Right kidney (tissue), 1 donor: ENCODE measurements at regions not wholly inside any gene's neighbourhood (a gene's known extent, or its start where the extent isn't known, plus 50 kb on each side); places are given as distances from the start of the nearest gene placed in this dataset.

Source experiments
- DNase-seq: peaks from one replicate; pipeline ENCODE4 v3.0.0-alpha.2; 2016

DNA sequence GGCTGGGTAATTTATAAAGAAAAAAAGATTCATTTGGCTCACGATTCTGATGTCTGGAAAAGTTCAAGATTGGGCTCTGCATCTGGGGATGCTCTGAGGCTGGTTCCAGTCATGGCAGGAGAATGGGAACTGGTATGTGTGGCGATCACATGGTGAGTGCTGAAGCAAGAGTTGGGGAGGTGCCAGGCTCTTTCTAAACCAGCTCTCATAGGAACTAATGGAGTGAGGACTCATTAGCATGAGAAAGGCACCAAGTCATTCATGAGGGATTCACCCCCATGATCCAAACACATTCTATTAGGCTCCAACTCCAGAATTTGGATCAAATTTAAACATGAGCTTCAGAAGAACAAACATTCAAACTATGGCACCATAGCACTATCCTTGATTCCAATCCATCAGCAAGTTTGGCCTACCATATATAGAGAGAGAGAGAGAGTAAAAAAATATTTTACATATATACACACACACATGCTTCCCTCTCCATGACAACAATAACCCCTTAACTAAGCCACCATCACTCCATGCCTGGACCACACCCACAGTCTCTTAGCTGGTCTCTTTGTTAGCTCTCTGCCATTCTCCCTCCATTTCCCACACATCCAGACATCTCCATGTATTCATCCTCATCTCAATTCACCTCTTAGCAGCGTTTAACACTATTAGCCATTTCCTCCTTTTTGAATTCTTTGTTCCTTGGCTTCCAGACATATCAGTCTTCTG is 57.9 kb downstream of the NPY start:
- DNase-seq = no peak

DNA sequence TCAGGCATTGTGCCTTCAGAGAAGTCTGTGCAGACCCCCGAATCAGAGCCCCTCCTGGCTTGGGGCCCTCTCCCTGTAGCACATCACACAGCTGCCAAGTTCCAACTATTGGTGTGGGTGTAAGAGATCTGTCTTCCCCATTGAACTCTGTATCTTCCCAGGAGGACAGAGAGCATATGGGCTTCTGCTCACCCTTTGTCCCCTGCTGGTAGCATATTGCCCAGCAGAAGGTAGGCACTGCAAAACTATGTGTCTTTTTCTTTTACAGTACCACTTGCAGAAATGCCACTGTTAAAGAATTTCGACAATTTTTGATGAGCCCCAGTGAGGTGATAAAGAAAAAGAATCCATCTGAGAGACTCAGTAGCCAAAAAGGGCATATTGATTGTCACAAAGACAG is 59.6 kb downstream of the NPY start:
- DNase-seq = no peak

DNA sequence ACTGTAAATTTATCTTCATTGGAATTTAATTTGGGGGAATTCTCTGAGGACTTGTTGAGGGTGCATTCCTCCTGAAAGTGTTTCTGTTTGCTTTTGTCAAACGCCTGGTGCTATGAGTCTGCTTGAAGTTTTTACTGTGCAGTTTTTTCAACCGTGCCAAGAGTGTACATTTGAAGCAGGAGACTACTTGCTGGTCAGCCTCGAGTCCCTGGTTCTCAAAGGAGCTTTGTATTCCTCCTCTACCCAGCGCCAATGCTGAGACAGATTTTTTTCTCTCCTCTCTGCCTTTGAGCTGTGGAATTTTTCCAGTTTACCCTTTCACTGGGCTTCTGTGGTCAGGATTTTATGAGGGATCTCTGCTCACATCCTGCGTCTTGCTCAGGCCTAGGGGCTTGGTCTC is 62.1 kb downstream of the NPY start:
- no peak for DNase-seq

DNA sequence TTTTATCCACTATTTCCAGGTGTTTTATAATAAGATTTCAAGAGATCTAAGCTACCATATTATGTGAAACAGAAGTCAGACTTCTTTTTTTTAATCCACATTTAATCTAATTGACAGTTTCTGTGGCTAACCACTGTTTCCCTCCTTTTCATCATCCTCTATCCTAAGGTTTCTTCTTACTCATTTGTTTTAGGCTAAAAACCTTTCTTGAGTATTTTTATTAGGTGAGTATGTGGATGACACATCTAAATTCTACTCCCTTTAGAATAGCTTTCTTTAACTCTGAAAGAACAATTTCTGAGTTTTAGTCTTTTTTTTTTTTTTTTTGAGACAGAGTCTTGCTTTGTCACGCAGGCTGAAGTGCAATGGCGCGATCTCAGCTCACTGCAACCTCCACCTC is 62.7 kb downstream of the NPY start:
- no peak for DNase-seq

DNA sequence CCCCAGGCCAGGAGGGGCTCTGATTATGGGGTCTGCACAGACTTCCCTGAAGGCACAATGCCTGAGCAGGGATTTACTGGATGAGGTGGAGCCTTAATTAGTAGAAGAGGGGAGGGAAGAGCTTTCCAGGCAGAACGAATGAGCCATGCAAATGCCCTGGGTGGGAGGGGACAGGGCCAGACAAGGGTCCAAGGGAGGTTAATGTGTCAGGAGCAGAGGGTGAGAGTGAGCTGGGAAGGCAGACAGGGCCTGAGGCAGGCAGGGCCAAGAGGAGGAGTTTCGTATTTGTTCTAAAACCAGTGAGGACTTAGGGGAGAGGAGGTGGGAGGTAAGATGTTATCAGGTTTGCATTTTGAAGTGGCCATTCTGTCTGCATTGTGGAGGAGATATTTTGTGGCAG is 65.3 kb downstream of the NPY start:
- no peak for DNase-seq

DNA sequence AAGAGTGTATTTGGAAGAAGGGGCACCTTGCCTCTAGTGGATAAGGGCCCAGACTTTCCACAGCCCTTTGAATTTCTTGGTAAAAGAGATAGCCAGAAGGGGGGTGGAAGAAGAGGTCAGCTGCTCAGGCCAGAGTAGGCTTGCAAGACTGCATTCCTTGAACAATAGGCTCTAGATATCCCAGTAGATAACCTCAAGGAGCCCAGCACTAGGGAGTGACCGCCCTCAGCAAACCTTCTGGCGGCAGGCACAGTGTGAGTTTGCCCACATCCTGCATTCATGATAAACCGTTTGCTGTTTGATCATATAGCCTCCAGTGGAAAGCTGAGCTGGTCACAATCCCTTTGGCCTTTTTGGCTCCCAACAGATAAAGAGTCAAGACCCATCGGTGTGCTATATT is 70.5 kb downstream of the NPY start:
- DNase-seq = no peak

DNA sequence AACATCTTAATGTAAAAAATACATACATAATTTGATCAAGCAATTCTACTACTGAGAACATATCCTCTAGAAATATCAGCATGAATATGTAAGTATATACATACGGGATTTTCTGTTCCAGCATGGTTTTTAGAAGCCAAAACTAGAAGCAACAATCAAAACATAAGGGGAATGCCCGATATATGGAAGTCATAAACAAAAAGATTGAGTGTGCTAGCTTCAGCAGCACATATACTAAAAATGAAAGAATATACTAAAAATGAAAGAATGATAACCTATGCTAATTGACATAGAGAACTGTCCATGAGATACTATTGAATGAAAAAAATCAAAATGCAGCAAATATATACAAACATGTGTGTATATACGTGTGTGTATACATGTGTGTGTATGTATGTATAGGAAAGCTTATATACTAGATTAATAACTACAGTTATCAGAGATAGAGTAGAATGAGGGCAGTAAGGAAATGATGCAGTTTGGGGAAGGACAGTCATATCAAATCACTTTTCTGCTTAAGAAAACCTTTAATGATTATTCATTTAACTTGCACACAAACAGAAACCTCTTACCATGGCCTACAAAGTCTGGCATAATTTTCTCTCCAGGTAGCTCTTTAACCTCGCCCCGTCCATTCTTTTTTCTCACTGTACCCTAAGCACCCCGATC is 72.9 kb downstream of the NPY start:
- DNase-seq = no peak

DNA sequence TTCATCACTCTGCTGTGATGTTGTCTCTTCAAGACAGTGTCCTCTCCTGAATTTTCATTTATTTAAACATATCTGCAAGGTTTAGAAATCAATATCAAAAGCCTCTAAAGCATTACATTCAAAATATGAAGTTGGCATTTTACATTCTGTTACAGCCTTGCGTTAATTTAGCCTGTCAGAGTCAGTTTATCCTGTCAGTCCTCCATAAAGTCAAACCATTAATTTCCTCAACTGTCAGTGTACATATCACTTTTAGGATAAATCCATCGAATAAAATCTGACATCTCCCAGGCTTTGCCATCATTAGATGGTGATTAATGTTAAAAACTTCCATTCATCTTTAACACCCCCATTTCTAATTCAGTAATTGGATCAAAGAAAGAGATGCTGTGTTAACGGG is 77.0 kb downstream of the NPY start:
- no peak for DNase-seq

DNA sequence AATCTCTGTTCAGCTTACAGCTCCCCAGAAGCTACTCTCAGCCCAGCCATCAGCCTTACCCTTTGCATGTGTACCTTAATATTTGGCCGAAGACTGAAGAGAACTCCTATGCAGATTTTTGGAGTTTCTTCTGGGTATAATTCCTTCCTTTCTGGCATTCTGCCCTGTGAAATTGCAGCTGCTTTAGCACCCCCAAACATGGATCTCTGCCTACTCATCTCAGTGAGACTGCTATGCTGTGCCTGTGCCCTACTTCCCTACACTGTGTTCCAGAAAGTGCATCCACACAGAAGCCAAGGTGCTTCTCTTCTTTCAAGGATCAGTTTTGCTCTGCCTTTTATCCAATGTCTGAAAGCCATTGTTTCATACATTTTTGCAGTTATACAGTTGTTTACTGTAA is 81.6 kb downstream of the NPY start:
- no peak for DNase-seq

DNA sequence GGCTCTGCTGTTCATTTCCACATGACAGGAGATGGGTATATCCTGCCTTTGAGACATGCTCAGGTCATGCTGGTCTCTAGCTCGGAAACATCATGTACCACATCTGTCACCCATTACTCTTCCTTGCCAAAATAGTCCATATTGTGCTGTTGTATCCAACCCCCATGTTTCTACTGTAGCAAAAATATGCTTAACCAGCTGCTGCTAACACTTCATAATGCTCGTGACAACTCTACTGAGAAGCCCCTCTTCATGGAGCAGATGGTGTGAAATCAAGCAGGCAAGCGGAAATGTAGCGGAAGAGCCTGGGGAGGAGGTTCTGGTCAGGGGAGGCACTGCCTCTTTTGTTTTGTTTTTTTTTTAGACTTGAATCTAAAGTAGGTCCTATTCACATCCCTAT is 82.9 kb downstream of the NPY start:
- DNase-seq = no peak

DNA sequence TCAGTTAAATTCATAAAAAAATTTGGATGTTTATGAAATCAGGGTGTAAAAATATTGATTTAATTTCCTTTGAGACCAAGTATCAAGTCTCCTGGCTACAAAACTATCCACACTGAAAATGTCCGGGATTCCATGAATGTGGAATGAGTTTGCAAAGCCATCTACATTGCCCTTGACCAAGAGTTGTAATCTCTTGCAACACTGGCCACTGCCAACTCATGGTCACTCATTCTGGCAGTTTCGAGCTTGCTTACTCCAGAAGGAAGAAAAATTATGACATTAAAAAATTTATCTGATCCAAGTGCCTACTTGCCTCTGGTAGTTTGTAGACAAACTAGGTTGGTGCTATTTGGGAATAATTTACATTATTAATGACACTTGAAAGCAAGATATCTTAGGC is 84.2 kb downstream of the NPY start:
- DNase-seq = no peak

DNA sequence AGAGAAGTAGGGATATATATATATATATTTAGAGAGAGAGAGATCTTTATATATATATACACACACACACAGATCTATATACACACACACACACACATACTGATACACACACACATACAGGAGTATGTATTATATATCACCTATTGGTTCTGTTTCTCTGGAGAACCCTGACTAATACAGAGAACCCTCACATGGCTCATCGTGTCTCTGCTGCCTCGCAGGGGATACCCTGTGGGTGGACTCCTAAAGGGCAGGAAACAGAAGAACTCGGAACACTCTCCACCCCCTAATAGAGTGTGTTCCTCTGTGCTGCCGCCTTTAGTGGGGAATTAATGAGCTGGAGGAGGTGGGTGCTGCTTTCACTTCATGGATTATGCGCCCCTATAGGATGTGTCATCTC is 86.6 kb downstream of the NPY start:
- no peak for DNase-seq

DNA sequence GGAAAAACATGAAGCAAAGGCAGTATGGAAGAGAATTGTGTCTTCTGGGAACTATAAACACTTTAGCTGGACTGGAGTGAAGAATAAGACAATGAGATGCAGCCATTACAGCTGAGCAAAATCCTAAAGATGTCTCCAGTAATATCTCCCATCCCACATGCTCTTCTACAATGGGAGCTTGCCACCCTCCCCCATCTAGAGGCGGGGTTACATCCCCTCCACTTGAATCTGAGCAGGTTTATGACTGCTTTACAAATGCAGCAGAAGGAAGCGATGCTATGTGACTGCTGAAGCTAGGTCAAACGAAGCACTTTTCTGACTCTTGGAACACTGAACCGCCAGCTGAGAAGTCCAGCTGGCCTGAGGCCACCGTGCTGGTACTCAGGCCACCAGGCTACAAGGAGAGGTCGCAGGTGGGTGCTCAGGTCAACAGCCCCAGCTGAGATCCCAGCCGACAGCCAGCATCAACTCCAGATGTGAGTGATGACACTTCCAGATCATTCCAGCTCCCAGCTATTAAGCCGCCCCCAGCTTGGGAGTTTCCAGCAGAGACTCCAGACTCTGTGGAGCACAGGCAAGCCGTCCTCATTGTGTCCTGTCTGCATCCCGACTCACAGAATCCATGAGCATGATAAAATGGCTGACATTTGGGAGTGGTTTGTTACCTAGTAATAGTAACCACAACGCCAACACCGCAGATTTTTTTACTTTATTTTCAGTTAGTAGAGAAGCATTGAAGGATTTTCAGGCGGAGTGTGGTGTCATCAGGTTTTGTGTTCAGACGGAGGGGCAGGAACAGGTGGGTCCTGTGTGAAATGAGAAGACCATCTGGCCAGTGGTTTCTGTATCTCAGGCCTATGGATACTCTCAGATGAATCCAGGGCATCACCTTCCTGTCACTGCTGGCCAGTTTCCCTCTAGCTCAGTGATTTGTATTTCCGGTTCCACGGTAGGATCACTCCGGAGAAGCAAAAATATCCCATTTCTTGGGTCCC is 89.3 kb downstream of the NPY start:
- no peak for DNase-seq

DNA sequence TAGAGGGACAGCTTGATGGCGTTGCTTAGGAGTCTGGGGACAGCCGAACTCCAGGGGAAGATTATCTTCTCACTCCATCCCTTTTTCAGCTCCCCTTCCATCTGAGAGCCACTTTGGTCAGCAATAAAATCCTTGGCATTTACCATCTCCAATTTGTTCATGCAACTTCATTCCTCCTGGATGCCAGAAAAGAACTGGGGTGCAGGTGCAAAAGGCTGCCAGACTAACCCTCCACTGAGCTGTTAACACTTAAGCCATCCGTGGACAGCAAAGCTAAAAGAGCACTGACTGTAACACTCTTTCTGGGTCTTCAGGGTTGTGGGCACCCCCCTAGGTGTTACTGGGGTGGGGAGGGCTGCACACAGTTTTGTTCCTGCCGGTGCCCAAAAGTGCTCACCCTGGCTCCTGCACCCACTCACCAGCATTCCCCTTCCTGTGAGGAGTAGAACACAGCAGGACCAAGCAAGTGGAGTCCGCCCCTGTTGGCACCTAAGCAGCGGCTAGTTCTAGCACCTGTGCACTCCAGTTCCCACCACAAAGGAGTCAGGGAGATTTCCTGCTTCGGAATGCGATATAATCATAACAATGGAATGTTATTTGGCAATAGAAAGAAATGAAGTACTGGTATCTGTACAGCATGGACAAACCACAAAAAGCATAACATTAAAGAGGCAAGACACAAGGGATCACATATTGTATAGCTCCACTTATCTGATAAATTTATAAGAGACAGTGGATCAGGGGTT is 95.1 kb downstream of the NPY start:
- no peak for DNase-seq

DNA sequence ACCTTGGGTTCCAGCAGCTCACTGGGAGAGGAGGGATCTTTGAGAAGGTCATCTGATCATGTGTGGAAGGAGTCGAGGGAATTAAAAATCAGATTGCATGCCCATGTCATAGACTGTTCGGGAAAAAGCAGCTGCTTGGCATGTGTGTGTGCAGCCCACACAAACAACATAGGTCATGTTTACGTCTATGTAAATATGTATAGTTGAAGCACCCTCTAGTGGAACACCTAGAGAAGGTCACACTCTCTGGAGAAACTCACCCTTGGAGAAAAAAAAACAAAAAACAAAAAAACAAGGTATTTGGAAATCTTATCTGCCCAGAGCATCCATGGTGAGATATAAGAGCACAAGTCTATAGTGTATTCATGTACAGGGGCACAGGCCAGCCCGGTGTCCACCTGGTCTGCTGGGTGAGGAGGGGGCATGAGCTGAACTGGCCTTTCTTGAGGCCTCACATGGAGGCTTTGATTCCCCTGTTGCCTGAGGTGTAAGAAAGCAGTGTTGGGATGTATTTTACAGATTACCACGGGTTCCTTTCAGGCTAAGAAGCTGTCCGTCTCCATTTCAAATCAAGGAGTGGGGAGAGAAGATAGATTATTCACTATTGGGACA is 98.0 kb downstream of the NPY start:
- no peak for DNase-seq

DNA sequence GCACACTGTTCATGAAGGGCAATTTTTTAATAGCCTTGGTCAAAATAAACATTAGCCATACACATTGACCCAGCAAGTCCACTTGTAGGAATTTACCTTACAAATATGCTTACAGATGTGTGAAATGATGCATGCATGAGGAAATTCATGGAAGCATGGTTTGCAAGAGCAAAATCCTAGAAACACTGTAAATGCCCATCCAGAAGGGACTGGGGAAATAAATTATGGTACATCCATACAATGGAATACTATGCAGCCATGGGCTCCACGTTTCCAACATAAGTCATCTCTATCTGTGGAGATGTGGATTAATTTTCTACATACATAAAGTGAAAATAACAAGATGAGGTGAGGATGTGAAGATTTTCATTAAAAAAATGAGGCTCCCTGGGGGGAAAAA is 99.1 kb downstream of the NPY start:
- DNase-seq = no peak

DNA sequence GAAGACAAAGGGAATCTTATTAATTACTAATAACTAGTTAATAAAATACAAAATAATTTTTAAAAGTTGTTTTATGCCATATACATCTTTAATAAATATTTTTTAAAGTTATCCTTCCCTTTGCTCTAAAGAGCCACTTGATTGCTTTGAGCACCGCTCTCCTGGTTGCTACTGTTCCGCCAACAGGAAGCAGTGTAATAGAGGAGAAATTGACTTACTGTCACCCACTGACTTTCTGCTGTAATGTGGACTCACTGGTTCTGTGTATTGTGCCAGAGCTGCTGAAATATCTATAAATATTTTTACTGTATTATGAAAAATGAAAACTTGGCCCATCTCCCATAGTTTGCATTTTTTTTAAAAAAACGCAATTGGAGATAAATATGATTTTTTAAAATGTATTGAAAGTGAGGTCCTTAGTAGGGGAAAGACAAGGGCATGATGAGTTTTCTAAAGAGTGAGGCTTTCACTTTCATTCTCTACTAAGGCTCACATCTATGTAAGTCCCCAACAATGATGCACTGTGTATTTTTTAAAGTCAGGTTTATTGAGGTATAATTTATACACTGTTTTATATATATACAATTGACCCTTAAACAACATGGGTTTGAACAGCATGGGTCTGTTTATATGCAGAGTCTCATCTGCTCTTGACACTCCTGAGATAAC is 100.5 kb downstream of the NPY start:
- DNase-seq = no peak

DNA sequence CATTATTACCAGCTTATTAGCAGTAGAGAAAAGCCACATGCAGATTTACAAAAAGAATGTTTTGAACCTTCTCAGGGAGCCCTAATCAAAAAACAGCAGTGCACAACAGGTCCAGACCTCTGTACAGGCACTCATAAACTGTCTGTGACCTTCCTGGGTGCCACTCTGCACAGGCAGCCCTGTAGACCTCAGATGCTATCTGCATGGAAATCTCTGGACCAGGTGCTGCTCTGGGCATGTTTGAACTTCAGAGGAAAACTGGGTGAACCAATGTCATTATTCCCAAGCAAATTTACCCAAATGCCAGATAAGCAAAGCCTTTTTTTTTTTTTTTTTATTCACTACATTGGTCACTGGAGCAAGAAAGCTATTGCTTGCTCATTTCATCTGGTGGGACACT is 104.2 kb downstream of the NPY start:
- DNase-seq = no peak

DNA sequence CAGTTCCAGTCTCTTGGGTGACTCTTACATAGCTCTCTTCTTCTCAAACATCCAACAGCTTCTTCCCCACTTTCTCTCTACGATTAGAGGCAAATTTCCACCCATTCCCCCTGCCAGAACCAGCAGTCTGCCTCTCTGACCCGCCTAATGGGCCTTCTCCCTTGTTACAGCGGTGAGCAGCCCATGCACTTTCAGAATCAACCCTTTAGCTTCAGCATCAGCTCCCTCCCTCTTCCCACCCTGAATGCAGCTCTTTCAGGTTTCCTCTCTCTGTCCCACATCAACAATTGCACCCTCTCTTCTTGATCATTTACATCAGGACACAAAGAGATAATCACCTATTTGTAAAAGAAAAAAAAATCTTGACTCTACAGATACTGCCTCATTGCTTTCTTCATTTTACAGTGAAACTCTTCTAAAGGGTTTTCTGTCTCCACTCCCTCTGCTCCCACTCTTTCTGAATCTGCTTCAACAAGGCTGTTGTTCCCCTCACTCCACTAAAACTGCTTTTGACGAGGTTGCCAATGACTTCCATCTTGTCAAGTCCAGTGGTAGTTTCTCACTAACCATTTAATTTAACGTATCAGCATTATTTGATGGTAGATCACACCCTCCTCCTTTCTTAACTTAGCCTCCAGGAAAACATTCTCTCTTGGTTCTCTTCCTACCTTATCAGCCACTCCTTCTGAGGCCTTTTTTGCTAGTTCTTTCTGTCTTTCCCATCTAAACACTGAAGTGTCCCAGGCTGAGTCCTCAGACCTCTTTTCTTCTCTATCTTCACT is 106.6 kb downstream of the NPY start:
- no peak for DNase-seq

DNA sequence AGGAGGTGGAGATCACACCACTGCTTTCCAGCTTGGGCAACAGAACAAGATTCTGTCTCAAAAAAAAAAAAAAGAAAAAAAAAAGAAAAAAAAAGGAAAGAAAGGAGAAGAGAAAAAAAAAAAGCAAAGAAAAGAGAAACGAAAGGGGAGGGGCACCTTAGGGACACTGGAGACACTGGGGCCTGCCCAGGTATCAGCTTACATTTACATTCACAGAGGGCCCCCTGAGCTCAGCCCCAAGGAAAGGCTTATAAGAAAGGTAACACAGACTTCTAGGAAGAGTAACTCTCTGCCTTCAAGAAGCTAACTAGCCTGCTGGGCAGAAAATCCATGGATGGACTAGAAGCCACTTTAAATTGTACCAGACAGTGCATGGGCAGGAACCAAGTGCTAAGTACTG is 108.8 kb downstream of the NPY start:
- DNase-seq = no peak

DNA sequence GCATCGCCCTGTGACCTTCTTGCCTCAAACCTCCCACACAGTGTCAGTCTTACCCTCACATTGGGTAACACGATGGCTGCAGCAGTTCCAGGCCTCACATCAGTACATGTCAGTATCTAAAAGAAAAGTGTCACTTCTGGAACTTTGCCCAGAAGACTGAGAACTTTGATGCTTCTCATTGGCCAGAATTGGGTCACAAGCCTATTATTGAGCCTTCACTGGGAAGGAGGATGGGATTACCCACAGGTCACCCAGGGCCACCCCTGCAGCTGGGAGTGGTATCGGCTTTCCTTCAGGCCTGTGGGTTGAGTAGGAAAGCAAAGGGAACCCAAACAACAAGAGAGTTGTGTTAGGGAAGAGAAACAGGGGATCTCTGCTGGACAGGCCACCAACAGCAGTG is 111.5 kb downstream of the NPY start:
- no peak for DNase-seq
